ENCODE measurements at regions not wholly inside any gene's neighbourhood (a gene's known extent, or its start where the extent isn't known, plus 50 kb on each side); places are given as distances from the start of the nearest gene placed in this dataset.

GRCh38 chr12:126819554-126819953, 1447.4 kb upstream of the TMEM132C start:
- Mint-ChIP-seq H3K4me1 (no peaks in the 10 kb centered on the region), H3K27me3 (ENCODE audit: insufficient read depth, low read depth, poor library complexity) (peaks cover 5% of the 10 kb centered on the region), H3K9me3 (peaks cover 96% of the 10 kb centered on the region), H3K36me3 (ENCODE audit: low read depth) (peaks cover 58% of the 10 kb centered on the region), H3K27ac (no peak overlapping the region), H3K4me3 (no peak overlapping the region)
- Histone ChIP-seq H3K4me3 (no peak overlapping the region), H3K4me2 (no peak overlapping the region), H3K27ac (ENCODE audit: low read depth) (no peak overlapping the region), H3K9me2 (ENCODE audit: insufficient read depth) (no peaks in the 10 kb centered on the region), H3K36me3 (ENCODE audit: insufficient read depth) (no peaks in the 10 kb centered on the region; the same call in 1 of the 2 replicates), H2AFZ (no peak overlapping the region), H3K79me2 (replicated peaks; ENCODE audit: insufficient read depth) (no peaks in the 10 kb centered on the region), H3K4me1 (ENCODE audit: insufficient read depth) (no peaks in the 10 kb centered on the region), H4K20me1 (replicated peaks; ENCODE audit: insufficient read depth) (no peaks in the 10 kb centered on the region), H3K27me3 (ENCODE audit: insufficient read depth) (no peaks in the 10 kb centered on the region), H3F3A (replicated peaks; ENCODE audit: low read depth) (no peaks in the 10 kb centered on the region)
- no peak for ATAC-seq
- TF ChIP-seq, protein P1, sequence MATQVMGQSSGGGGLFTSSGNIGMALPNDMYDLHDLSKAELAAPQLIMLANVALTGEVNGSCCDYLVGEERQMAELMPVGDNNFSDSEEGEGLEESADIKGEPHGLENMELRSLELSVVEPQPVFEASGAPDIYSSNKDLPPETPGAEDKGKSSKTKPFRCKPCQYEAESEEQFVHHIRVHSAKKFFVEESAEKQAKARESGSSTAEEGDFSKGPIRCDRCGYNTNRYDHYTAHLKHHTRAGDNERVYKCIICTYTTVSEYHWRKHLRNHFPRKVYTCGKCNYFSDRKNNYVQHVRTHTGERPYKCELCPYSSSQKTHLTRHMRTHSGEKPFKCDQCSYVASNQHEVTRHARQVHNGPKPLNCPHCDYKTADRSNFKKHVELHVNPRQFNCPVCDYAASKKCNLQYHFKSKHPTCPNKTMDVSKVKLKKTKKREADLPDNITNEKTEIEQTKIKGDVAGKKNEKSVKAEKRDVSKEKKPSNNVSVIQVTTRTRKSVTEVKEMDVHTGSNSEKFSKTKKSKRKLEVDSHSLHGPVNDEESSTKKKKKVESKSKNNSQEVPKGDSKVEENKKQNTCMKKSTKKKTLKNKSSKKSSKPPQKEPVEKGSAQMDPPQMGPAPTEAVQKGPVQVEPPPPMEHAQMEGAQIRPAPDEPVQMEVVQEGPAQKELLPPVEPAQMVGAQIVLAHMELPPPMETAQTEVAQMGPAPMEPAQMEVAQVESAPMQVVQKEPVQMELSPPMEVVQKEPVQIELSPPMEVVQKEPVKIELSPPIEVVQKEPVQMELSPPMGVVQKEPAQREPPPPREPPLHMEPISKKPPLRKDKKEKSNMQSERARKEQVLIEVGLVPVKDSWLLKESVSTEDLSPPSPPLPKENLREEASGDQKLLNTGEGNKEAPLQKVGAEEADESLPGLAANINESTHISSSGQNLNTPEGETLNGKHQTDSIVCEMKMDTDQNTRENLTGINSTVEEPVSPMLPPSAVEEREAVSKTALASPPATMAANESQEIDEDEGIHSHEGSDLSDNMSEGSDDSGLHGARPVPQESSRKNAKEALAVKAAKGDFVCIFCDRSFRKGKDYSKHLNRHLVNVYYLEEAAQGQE (IDR thresholded peaks at IDR 0.05; ENCODE audit: unreplicated experiment) = no peak
- TF ChIP-seq ETS1 (IDR thresholded peaks at IDR 0.05) = no peak
- TF ChIP-seq, protein P2, sequence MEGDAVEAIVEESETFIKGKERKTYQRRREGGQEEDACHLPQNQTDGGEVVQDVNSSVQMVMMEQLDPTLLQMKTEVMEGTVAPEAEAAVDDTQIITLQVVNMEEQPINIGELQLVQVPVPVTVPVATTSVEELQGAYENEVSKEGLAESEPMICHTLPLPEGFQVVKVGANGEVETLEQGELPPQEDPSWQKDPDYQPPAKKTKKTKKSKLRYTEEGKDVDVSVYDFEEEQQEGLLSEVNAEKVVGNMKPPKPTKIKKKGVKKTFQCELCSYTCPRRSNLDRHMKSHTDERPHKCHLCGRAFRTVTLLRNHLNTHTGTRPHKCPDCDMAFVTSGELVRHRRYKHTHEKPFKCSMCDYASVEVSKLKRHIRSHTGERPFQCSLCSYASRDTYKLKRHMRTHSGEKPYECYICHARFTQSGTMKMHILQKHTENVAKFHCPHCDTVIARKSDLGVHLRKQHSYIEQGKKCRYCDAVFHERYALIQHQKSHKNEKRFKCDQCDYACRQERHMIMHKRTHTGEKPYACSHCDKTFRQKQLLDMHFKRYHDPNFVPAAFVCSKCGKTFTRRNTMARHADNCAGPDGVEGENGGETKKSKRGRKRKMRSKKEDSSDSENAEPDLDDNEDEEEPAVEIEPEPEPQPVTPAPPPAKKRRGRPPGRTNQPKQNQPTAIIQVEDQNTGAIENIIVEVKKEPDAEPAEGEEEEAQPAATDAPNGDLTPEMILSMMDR (conservative IDR thresholded peaks at IDR 0.05; ENCODE audit: low read depth in 2 of 2) = no peak
- TF ChIP-seq CREB1 (CRISPR knock-in tag; IDR thresholded peaks at IDR 0.05; ENCODE audit: low read depth) = no peak
- TF ChIP-seq STAT1 (IDR thresholded peaks at IDR 0.05; ENCODE audit: unreplicated experiment) = no peak
- no peak for DNase-seq (ENCODE audit: low spot score)

GRCh38 chr12:126830778-126831680, 1435.9 kb upstream of the TMEM132C start:
- Mint-ChIP-seq H3K36me3 (ENCODE audit: low read depth) (peaks cover 39% of the 10 kb centered on the region), H3K4me1 (peaks cover 2% of the 10 kb centered on the region; the same call in 1 of the 3 replicates), H3K4me3 (no peak overlapping the region), H3K9me3 (peaks cover 99% of the 10 kb centered on the region), H3K27me3 (ENCODE audit: insufficient read depth, low read depth, poor library complexity) (peaks cover 2% of the 10 kb centered on the region), H3K27ac (no peak overlapping the region)
- Histone ChIP-seq H3K27ac (ENCODE audit: low read depth) (no peak overlapping the region), H3K4me3 (no peak overlapping the region), H3F3A (replicated peaks; ENCODE audit: low read depth) (no peaks in the 10 kb centered on the region), H4K20me1 (replicated peaks; ENCODE audit: insufficient read depth) (no peaks in the 10 kb centered on the region), H3K27me3 (ENCODE audit: insufficient read depth) (no peaks in the 10 kb centered on the region), H3K9me2 (ENCODE audit: insufficient read depth) (no peaks in the 10 kb centered on the region), H2AFZ (no peak overlapping the region), H3K4me1 (ENCODE audit: insufficient read depth) (no peaks in the 10 kb centered on the region), H3K36me3 (ENCODE audit: insufficient read depth) (peaks cover 7% of the 10 kb centered on the region), H3K4me2 (no peak overlapping the region), H3K79me2 (replicated peaks; ENCODE audit: insufficient read depth) (no peaks in the 10 kb centered on the region)
- ATAC-seq (no peak), DNase-seq (ENCODE audit: low spot score) (no peak)
- TF ChIP-seq STAT1 (IDR thresholded peaks at IDR 0.05; ENCODE audit: unreplicated experiment) = no peak
- TF ChIP-seq ZNF114 (CRISPR knock-in tag; IDR thresholded peaks at IDR 0.05) = no peak
- no peak for TF ChIP-seq EZH2 (IDR thresholded peaks at IDR 0.05; ENCODE audit: low read depth, unreplicated experiment)
